ENCODE measurements at regions not wholly inside any gene's neighbourhood (a gene's known extent, or its start where the extent isn't known, plus 50 kb on each side); places are given as distances from the start of the nearest gene placed in this dataset.

DNA sequence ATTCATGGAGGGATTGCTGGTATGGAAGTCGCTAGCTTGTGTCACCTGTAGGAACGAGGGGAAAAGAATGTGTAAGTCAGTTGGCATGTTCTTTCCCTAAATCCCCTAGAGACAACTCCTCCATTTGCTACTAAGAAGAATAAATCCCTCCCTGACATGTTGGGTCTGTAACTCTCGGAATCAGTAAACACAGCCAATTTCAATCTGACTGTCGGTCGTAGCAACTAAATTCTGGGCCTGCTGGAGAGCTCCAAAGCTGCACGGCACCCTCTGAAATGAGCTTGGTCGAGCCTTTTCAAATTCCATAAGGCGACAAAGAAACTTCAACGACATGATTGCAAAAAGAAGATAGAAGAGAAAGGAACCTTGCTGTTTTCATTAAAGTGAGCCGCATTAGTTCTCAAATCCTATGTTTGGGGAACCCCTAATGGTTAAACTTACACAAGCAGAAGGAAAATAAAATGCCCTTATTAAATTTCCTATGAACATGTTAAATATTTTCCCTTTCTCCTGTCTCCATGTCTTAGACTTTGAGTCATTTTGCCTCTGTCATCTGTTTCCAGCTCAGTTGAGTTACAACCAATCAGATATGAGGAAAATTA is 735.8 kb upstream of the WWC1 start:
- in situ Hi-C loops (cut with MboI; ENCODE audit: low sequenced_read_pairs), result no loop called here

DNA sequence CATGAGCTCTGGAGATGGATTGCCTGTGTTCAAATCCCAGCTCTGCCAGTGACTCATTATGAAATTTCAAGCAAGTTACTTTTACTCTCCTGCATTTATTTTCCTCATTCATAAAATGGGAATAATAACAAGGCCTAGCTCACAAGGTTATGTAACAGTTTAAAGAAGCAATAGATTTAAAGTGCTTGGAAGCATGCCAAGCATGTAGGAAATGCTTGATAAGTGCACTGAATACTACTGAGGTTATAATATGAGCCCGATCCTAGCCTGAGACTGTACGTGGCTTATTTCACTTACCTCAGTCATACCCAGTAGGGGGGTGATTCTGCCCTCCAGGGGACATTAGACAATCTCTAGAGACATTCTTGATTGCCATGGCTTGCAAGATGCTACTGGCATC is 734.1 kb upstream of the WWC1 start:
- in situ Hi-C loops (cut with MboI; ENCODE audit: low sequenced_read_pairs), result no loop called here

DNA sequence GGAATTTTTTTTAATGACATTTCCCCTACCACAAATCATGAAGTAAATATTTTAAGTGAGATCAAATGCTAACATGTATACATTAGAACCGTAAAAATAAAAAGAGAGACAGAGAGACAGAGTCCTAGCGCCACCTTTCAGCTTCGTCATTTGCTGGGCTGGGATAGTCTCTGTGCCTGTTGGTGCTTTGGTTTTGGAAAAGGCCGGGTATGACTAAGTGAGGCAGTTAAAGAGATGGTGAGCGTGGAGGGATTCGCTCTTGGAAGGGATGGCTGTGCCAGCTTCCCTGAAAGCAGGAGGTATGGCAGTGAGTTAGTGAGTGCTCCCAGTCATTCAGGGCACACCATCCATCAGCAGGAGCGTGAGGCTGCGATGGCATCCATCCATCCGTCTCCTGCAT is 729.6 kb upstream of the WWC1 start:
- in situ Hi-C loops (cut with MboI; ENCODE audit: low sequenced_read_pairs), result no loop called here

DNA sequence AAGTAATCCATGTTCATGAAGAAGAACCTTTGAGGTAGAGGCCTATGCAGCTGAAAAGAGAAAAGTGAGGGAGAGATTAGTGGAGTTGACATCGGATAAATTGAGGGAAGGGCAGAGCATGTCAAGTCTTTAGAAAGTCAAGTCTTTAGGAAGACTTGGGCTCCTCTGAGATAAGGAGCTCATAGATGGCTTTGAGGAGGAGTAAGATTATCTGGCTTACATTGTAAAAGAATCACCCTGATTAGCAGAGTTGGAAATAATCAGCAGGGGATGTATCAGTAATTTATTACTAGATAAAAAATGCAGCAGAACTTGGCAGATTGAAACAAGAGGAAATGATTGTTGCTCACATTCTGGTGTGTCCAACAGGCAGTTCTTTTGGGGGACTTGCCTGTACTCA is 727.2 kb upstream of the WWC1 start:
- in situ Hi-C loops (cut with MboI; ENCODE audit: low sequenced_read_pairs), result no loop called here

DNA sequence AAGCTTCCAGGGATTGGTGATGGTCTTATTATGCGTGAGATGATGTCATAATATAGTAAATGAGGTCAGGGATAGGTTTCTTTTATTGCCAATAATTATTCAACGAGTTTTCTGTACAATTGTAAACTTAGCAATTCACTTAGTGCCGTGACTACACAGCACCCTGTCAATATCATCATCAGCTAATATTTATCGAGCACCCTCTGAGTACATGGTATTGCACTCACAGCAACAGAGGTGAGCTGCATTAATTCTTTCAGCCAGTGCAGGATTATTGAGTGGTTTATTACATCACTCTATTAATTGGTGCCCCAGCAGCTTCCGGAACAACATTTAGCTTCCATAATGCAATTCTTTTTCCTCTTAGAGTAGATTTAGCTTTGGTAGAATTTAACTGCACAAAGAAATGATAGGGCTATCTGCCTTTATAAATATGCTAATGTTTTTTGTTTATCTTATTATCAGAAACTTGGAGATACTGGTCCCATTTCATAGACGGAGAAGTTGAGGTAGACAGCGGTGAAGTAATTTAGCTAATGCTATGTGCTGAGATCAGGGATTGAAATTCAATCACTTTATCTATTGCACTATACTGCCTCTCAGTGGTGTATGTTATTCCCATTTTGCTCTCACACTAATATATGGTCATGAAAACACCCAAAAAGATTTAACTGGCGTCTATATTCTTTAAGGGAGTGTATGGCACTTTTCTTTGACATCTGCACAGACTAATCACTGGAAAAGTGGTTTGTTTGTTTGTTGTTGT is 726.1 kb upstream of the WWC1 start:
- in situ Hi-C loops (cut with MboI; ENCODE audit: low sequenced_read_pairs), result no loop called here

DNA sequence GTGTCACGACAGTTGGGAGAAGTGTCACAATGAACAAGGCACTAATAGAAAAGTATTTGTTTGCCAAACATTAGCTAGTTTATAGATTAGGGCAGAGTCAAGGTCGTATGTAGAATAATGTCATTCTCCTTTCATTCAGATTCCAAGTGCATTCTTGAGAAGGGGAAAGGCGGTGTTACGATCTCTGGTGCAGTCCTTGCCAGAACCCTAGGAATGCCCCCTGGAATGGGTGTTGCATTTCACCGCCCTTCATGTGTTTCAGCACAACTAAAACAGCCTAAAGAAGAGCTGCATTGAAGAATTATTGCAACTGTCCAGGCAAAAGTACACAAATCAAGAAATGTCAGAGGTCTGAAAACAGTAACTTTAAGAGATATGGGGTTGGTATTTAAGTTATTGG is 721.0 kb upstream of the WWC1 start:
- in situ Hi-C loops (cut with MboI; ENCODE audit: low sequenced_read_pairs), result no loop called here

DNA sequence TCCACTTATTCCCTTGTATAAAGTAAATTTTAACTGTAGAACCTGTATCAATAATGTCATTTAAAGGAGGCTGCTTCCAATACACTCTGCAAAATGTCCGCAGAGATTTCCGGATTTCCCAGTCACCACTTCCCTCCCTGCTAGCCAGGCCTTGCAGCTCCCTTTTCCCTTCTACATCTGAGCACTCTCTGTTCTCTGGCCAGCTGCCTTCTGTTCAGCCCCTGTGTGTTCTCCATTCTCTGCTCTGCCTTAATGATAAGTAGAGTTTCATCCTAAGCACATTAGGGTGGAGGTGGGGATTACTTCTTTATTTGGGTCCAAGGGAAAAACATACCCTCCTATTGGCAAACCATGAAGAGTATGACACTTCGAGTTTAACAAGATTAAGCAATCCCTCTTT is 719.6 kb upstream of the WWC1 start:
- in situ Hi-C loops (cut with MboI; ENCODE audit: low sequenced_read_pairs), result no loop called here

DNA sequence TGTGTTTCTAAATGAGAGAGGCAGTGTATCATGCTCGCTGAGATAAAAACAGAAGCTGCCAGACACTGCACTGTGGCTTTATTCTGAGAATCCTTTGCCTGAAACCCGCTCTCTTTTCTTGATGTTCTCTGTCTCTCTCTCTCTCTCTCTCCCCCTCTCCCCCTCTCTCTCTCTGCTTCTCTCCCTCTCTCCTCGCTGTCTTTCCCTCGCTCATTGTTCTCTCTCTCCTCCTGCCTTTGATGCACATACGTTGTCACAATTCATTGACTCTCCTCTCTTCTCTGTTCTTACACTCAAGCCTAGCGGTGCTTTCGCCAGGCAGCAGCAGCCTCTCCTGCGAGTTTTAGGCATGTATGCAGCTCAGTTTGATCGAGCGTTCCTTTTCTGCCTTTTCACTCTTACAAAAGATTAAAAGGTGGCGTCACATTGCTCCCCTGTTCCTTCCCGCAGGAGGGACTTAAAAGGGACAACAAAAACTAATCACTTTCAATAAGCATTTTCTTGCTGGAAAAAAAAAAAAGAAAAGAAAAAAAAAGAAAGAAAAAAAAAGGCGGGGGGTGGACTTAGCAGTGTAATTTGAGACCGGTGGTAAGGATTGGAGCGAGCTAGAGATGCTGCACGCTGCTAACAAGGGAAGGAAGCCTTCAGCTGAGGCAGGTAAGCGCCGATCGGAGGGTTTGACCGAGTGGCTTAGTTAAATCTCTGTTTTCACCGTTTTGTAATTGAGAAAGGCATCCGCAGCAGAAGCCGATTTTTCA is 717.9 kb upstream of the WWC1 start:
- in situ Hi-C loops (cut with MboI; ENCODE audit: low sequenced_read_pairs), result no loop called here

DNA sequence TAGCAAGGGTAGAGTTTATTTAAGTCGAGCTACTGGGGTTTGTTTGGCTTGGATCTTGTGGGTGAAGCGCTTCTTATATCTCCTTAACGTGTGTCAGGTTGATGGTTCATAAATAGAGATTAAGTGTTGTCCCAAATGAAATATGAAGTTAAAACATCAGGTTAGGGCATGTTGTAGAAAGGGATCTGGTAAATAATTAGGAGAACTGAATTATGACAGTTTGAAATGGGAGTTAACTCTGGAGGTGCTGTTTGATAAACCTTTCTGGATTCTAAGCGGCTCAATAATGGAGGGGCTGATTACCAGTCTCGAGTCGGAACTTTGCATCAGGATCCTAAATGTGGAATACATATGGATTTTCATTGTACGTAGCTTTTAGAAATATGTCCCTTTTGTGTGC is 717.0 kb upstream of the WWC1 start:
- in situ Hi-C loops (cut with MboI; ENCODE audit: low sequenced_read_pairs), result no loop called here

DNA sequence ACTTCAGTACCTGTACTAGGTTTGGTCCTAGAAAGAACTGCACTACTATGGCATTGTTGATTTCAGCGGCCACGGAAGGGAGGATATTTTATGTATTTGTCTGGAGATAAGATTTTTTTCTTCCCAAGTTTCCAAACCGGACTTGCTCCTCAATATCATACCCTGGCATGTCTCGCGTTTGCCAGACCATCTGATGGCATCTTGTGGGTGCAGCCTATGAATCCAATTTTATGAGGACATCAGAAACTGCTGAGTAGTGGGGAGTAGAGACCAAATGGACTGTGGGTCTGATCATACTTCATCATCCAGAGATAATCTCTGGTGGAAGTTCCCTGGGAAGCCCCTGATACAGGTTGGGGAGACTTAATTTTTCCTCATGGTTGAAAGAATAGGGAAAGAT is 716.1 kb upstream of the WWC1 start:
- in situ Hi-C loops (cut with MboI; ENCODE audit: low sequenced_read_pairs), result no loop called here

DNA sequence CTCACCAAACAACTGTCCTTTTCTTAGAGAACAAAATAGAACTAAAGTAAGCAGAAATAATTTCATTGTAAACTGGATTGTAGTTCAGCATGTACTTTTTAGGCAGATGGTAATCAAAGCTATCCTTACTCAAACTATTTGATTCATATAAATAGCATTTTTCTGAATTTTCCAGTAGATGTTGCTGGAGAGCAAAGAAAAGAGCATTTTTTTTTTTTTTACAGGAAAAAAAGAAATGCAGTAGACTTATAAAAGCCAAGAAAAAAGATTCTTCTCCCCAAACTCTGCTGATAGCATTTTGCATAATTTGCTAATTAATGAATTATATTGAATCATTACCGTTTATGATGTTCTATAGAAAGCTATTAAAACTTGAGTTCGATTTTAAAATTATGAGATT is 715.3 kb upstream of the WWC1 start:
- in situ Hi-C loops (cut with MboI; ENCODE audit: low sequenced_read_pairs), result no loop called here

DNA sequence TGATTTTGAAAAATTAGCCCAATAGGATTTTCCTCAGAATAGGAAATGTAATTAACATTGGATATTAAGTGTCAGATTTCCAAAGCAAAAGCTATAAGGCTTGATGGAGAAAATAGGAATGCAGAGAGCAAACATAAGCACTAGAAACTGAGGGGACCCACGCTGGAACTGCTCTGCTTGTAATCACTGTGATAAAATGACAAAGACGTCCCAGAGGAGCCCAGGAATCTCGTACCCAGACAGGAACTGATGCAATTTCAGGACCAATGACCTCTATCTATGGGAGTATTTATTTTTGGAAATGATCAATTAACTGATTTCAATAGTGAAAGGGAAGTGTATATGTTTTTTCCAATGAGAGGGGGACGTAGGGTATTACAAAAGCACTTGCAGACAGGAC is 714.5 kb upstream of the WWC1 start:
- in situ Hi-C loops (cut with MboI; ENCODE audit: low sequenced_read_pairs), result no loop called here

DNA sequence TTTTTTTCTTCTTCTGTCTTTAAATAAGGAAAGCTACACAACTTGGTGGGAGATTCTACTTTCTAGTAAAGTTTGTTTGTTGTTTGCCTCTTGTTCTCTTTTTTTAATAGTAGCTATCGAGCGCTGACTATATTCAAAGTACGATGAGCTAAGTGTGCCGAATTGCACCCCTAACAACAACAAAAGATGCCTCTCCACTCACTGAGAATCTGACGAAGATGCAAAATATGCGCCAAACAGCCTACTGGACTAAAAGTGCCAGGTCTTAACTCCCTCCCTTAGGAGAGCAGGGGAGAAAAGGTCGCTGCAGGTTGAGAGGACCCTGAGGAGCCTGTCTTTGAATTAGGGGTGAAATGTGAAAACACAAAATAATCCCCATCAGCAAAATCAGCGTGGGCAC is 713.8 kb upstream of the WWC1 start:
- in situ Hi-C loops (cut with MboI; ENCODE audit: low sequenced_read_pairs), result no loop called here

DNA sequence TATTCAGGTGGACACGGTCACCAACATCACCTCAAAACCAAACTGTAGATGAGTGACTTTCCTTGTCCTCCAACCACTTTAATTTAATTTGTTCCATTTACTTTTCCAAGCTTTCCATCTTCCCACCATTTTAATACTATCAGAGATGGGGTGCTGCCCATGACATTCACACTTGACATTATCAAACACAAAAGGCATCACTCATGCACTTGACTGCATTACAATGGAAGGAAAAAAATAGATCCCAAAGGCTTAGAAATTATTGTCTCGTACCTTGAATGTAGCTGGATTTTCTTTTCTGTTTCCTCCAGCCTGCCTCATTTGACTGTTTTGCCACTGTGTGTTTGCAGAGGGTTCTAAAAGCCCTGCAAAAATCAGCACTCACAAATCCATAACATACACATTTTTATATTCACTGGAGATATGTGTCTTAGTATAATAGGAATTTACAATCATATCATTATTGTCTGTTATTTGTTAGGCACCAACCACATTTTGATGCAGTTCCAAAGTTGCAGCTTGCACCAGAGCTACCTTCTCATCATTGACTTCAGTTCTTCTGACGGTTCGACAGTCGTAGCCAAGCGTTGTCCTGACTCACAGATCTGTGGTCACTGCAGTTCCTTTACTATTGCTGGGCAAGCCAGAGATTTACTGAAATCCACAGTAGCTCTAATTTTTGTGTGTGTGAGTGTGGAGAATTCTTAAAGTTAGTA is 712.3 kb upstream of the WWC1 start:
- in situ Hi-C loops (cut with MboI; ENCODE audit: low sequenced_read_pairs), result no loop called here

DNA sequence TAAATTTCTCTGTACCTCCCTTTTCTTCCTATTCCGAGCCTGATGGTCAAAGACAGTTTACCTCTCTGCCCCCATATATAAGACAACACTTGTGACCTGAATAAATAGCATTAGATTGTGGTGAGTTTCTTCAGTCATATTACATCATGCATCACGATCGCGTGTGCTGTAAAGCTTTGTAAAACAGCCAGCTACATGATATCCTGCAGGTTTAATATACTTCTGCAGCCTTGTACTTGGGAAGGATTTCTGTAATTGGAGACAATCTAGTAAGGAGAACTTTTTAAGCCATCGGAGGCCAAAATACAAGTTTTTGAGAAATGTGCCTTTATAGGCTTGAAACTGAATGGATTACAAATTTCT is 711.8 kb upstream of the WWC1 start:
- in situ Hi-C loops (cut with MboI; ENCODE audit: low sequenced_read_pairs), result no loop called here

DNA sequence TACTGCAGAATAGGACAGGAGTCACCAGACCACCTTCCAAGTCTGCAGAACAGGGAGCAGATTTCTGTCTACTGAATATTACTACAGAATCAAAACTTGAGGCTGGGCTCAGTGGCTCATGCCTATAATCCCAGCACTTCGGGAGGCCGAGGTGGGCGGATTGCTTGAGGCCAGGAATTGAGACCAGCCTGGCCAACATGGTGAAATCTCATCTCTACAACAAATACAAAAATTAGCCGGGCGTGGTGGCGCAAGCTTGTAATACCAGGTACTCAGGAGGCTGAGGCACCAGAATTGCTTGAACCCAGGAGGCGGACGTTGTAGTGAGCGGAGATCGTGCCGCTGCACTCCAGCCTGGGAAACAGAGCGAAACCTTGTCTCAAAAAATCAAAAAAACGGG is 710.8 kb upstream of the WWC1 start:
- in situ Hi-C loops (cut with MboI; ENCODE audit: low sequenced_read_pairs), result no loop called here

DNA sequence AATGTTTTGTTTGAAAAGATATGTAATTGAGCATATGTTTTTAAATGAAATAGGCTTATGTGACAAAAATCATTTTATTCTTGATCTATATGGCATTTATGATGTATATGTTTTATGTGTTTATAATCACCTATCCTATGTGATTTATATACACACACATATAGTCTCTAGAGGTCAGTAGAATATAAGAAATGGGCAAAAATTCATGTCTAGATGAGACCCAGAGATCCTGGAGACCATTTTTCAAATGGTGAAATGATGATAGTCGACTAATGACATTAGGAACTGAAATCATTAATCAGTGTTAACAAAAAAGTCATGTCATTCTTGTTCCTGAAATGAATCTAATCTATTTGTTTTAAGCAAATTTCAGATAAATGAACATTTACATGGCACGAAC is 709.2 kb upstream of the WWC1 start:
- in situ Hi-C loops (cut with MboI; ENCODE audit: low sequenced_read_pairs), result no loop called here

DNA sequence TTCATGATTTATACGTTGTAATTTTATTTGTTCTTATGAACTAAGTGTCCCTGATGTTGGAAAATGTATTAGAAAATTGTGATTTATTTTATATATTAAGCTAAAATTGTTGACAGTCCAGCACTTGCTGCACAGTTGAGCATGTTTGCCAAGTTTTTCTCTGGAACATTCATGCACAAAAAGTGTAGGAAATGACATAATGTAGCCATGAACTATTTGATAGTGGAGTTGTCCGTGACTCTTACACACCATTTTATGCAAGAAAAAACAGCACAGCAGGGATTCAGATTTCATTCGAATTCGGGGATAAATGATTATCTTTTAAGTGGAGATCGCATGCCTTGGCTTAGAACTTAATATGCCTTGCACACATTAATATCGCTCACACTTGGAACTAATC is 708.6 kb upstream of the WWC1 start:
- in situ Hi-C loops (cut with MboI; ENCODE audit: low sequenced_read_pairs), result no loop called here

DNA sequence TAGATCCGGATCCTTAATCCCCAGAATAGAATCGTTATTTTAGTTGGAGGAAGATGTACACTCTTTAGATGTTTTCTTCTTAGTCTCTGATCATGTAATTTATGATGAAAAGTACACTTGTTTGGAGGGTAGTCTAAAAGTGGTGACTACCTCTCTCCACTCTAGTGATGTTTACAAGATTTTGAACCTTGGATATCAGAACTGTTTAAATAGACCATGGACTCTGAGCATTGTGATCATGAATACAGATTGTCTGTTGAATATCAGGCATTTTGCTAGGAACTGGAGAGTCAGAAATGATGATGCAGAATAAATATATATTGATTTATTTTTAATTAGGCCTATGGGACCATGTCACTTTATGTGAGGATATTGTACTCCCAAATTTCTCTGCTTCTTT is 706.3 kb upstream of the WWC1 start:
- in situ Hi-C loops (cut with MboI; ENCODE audit: low sequenced_read_pairs), result no loop called here

DNA sequence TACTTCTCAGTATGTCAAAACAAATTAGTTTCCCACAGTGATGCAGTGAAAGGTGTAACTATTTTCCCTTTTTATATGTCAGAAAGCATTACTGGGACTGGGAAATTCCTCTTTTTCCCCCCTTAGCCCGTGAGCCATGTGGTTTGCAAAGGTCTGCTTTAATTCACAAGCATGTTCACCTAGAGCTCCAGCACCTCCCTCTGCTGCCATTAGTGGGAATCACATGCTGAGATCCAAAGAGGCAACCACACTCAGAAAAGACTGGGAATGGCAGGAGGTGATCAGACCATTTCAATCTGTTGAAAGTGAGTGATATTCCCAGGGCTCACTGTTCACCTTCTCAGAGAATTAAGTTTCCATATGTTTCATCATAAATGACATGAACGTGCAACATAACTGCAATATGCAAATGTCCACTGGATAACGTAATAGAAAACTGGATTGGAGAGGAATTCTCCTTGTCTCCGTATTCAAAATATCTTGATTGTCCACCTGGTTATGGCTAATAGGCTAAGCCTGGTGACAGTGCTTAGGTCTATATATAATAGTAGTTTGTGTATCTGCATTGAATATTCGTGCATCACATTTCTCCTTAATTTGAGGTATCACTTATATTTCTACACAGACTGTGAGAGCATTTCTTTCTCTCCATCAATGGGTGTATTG is 703.5 kb upstream of the WWC1 start:
- in situ Hi-C loops (cut with MboI; ENCODE audit: low sequenced_read_pairs), result no loop called here

DNA sequence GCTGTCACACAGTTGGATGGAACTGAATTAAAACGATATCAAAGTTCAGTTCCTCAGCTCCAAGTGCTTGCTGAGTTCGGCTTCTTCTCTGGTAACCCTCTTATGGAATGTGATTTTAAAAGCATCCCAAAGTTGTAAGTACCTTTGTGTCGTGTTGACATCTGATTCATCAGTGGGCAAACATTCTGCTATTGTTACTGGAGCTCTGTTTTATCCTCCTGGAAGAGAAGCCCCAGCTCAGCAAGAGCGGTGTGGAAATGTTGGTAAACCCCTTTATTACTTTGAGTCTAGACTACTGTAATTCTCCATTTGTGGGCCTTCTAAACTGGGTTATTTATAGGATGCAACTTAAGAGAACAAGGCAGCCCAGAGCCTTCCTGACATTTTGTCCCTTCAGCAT is 699.3 kb upstream of the WWC1 start:
- in situ Hi-C loops (cut with MboI; ENCODE audit: low sequenced_read_pairs), result no loop called here

Measured in HL-60/S4 (cell line).